MM.1S (cell line): ENCODE measurements at regions not wholly inside any gene's neighbourhood (a gene's known extent, or its start where the extent isn't known, plus 50 kb on each side); places are given as distances from the start of the nearest gene placed in this dataset.

Experiments used
- CTCF ChIP-seq: fragments of 300-600 bp; sonication (generic); IDR thresholded peaks from 2 replicates; pipeline ENCODE4 v1.5.1; 2016; ENCODE audit warnings: antibody characterized with exemption, low read length, mixed read lengths
- EZH2phosphoT487 ChIP-seq: fragments of 300-600 bp; sonication (generic); IDR thresholded peaks from 2 replicates; pipeline ENCODE4 v1.6.1; 2018; ENCODE audit warnings: antibody characterized with exemption, low read length

GRCh38 chr5:167936022-167936421 lies 355.4 kb upstream of the WWC1 start:
- TF ChIP-seq CTCF, result no peak
- no peak for TF ChIP-seq EZH2phosphoT487
